Fibroblast of mammary gland (primary cell): ENCODE measurements at regions not wholly inside any gene's neighbourhood (a gene's known extent, or its start where the extent isn't known, plus 50 kb on each side); places are given as distances from the start of the nearest gene placed in this dataset.

Experiments used
- DNase-seq: peaks from one replicate; pipeline ENCODE4 v3.0.0-alpha.2; 2010; ENCODE audit warnings: low read depth
- H3K4me3 ChIP-seq: 2 replicates; pipeline ENCODE4 v1.5.1; 2011; ENCODE audit warnings: low read depth, mild to moderate bottlenecking, low read length, moderate library complexity; ENCODE audit not compliant: control insufficient read depth
- TF ChIP-seq, protein P1 (sequence below): conservative IDR thresholded peaks from 2 replicates; pipeline ENCODE4 v1.5.1; 2011; ENCODE audit warnings: low read depth, low read length, inconsistent platforms; ENCODE audit not compliant: control insufficient read depth, insufficient read depth

GRCh38 chr10:36277459-36277858, 635.4 kb upstream of the FZD8 start:
- DNase-seq = no peak
- TF ChIP-seq, protein P1, sequence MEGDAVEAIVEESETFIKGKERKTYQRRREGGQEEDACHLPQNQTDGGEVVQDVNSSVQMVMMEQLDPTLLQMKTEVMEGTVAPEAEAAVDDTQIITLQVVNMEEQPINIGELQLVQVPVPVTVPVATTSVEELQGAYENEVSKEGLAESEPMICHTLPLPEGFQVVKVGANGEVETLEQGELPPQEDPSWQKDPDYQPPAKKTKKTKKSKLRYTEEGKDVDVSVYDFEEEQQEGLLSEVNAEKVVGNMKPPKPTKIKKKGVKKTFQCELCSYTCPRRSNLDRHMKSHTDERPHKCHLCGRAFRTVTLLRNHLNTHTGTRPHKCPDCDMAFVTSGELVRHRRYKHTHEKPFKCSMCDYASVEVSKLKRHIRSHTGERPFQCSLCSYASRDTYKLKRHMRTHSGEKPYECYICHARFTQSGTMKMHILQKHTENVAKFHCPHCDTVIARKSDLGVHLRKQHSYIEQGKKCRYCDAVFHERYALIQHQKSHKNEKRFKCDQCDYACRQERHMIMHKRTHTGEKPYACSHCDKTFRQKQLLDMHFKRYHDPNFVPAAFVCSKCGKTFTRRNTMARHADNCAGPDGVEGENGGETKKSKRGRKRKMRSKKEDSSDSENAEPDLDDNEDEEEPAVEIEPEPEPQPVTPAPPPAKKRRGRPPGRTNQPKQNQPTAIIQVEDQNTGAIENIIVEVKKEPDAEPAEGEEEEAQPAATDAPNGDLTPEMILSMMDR = no peak
- H3K4me3 ChIP-seq = no peak overlapping the region

- TF ChIP-seq, protein P1 = no peak
- H3K4me3 ChIP-seq = no peak overlapping the region
- peak; percentile 24 for DNase-seq
These were observed 629.7 kb upstream of the FZD8 start for GRCh38 chr10:36271627-36272340.

- TF ChIP-seq, protein P1 = no peak
- no peak overlapping the region for H3K4me3 ChIP-seq
- no peak for DNase-seq
These were observed 627.1 kb upstream of the FZD8 start for GRCh38 chr10:36269222-36269621.

DNA sequence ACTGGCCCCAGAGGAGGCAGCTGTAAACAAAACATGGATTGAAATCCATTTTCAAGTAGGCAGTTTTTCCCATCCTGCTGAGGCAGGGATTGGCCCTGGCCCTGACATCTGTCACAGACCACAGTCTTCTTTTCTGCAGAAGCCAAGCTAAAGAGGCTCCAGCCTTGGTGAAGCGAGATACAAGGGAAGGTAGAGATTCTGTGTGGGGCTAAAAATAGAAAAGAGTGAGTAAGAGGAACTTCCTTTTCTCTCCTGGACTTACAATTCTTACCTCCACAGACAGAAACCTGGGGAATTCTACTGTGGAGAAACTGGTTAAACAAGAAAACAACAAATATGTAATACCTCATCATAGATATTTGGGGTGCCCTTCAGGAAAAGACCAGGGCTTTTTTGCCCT, 624.8 kb upstream of the FZD8 start:
- DNase-seq = no peak
- H3K4me3 ChIP-seq = no peak overlapping the region
- TF ChIP-seq, protein P1 = no peak

DNA sequence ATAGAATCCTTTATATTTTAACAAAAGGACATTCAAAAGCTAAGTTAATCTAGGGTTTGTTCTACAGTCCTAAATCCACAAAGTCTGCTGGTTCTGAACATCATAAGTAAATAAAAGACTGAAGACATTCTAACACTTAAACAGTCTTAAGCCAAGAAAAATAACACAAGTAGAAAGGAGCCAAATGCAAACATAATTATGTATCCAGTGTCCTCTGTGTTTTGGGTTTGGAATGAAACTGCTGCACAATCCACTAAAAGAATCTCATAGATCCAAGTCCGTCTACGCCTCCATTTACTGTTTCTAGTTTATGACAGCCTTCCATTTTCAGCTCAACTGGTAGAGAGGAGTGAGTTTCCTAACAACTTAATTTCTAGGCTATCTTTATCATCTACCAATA, 623.6 kb upstream of the FZD8 start:
- no peak for DNase-seq
- no peak overlapping the region for H3K4me3 ChIP-seq
- TF ChIP-seq, protein P1 = no peak

DNA sequence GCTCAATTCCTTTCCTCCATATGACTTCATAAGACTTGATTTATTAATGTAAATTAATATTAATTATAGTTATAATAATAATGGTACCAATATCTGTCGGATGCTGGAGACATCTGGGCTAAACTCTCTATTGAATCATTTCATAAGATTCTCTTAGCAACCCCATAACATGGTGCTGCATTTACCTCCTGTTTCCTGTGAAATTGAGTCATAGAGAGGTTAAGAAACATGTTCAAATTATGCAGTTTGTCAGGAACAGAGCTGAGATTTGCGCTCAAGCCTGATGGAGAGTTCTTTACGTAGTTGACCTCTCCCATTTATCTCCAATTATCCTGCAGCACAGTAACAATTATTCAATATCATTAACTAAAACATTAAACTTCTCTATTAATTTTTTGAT, 621.8 kb upstream of the FZD8 start:
- DNase-seq = peak; percentile 6
- no peak overlapping the region for H3K4me3 ChIP-seq
- TF ChIP-seq, protein P1 = no peak
